ENCODE measurements at regions not wholly inside any gene's neighbourhood (a gene's known extent, or its start where the extent isn't known, plus 50 kb on each side); places are given as distances from the start of the nearest gene placed in this dataset.

DNA sequence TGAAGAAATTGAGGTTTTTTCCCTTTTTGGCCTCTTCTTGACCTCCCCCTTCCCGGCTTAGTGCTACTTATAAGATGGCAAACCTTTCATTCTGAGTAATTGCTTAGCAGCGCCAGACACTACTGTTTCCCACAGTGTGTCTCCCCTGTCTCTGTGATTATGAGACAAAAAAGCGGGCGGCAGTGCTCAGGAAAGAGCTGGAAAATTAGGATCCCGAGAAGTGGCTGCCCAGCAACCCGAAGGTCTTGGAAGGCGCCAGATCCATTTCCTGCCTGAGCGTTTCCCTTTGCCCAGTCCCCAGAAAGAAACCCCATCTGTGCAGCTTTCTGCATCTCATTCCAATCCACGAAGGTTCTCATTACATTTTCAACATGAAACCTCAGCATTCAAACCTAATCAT, 191.9 kb upstream of the APCDD1 start:
- H3K4me1 ChIP-seq = no peaks in the 10 kb centered on the region
- ChIA-PET POLR2A (no interaction called here), CTCF (no interaction called here)
- Mint-ChIP-seq H3K4me1 (ENCODE audit: low read depth, unreplicated experiment) (no peaks in the 10 kb centered on the region), H3K4me3 (ENCODE audit: unreplicated experiment) (no peak overlapping the region), H3K36me3 (ENCODE audit: insufficient read depth, unreplicated experiment) (no peaks in the 10 kb centered on the region), H3K27me3 (ENCODE audit: insufficient read depth, unreplicated experiment) (peaks cover 3% of the 10 kb centered on the region), H3K9me3 (ENCODE audit: unreplicated experiment) (no peaks in the 10 kb centered on the region), H3K27ac (ENCODE audit: unreplicated experiment) (no peak overlapping the region)
- H3K9me3 ChIP-seq = no peaks in the 10 kb centered on the region
- no peaks in the 10 kb centered on the region for H3K36me3 ChIP-seq (ENCODE audit: control insufficient read depth, insufficient read depth, low read length)
- BruUV-seq (replicated peaks) = no TSS peak
- intact Hi-C loops (cut with micrococcal nuclease; ENCODE audit: unreplicated experiment) = no loop called here
- TF ChIP-seq, protein P1, sequence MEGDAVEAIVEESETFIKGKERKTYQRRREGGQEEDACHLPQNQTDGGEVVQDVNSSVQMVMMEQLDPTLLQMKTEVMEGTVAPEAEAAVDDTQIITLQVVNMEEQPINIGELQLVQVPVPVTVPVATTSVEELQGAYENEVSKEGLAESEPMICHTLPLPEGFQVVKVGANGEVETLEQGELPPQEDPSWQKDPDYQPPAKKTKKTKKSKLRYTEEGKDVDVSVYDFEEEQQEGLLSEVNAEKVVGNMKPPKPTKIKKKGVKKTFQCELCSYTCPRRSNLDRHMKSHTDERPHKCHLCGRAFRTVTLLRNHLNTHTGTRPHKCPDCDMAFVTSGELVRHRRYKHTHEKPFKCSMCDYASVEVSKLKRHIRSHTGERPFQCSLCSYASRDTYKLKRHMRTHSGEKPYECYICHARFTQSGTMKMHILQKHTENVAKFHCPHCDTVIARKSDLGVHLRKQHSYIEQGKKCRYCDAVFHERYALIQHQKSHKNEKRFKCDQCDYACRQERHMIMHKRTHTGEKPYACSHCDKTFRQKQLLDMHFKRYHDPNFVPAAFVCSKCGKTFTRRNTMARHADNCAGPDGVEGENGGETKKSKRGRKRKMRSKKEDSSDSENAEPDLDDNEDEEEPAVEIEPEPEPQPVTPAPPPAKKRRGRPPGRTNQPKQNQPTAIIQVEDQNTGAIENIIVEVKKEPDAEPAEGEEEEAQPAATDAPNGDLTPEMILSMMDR (IDR thresholded peaks at IDR 0.05; ENCODE audit: insufficient read depth in 1 of 2, low read depth in 1 of 2, low read length in 1 of 2, severe bottlenecking in 1 of 2, unreplicated experiment in 1 of 2) = no peak
- no peak for DNase-seq
- no peak overlapping the region for H3K4me3 ChIP-seq (ENCODE audit: low read depth, low read length)
- H3K27me3 ChIP-seq (replicated peaks; ENCODE audit: control insufficient read depth, insufficient read depth, low read length) = no peaks in the 10 kb centered on the region

DNA sequence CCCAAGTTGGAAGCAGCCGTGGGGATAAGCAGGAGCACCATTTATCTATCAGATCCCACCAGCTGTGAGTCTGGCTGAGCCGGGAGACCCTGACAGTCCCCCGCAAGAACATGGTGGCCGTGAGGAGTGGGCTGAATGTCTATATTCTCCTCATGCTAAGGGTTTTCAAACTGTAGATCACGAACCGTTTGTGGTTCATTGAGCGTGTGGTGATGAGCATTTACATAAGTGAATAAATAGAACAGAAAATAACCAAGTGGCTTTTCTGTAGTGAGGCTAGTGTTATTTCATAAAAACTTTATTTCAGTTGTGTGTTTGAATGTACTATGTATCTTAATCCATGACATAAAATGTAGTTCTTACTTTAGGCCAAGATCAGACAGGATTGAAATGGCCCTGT, 190.2 kb upstream of the APCDD1 start:
- Histone ChIP-seq H3K36me3 (ENCODE audit: control insufficient read depth, insufficient read depth, low read length) (no peaks in the 10 kb centered on the region), H3K4me3 (ENCODE audit: low read depth, low read length) (no peak overlapping the region), H3K27me3 (replicated peaks; ENCODE audit: control insufficient read depth, insufficient read depth, low read length) (no peaks in the 10 kb centered on the region), H3K9me3 (no peaks in the 10 kb centered on the region), H3K4me1 (no peaks in the 10 kb centered on the region)
- no TSS peak for BruUV-seq (replicated peaks)
- CTCF ChIA-PET = no interaction called here
- no peaks in the 10 kb centered on the region for H3K4me1 Mint-ChIP-seq (ENCODE audit: low read depth, unreplicated experiment)
- peaks cover 3% of the 10 kb centered on the region for H3K27me3 Mint-ChIP-seq (ENCODE audit: insufficient read depth, unreplicated experiment)
- H3K4me3 Mint-ChIP-seq (ENCODE audit: unreplicated experiment) = no peak overlapping the region
- POLR2A ChIA-PET = no interaction called here
- no peak for DNase-seq
- no peaks in the 10 kb centered on the region for H3K36me3 Mint-ChIP-seq (ENCODE audit: insufficient read depth, unreplicated experiment)
- intact Hi-C loops (cut with micrococcal nuclease; ENCODE audit: unreplicated experiment) = no loop called here
- no peak overlapping the region for H3K27ac Mint-ChIP-seq (ENCODE audit: unreplicated experiment)
- TF ChIP-seq, protein P1 (IDR thresholded peaks at IDR 0.05; ENCODE audit: insufficient read depth in 1 of 2, low read depth in 1 of 2, low read length in 1 of 2, severe bottlenecking in 1 of 2, unreplicated experiment in 1 of 2) = no peak
- no peaks in the 10 kb centered on the region for H3K9me3 Mint-ChIP-seq (ENCODE audit: unreplicated experiment)

DNA sequence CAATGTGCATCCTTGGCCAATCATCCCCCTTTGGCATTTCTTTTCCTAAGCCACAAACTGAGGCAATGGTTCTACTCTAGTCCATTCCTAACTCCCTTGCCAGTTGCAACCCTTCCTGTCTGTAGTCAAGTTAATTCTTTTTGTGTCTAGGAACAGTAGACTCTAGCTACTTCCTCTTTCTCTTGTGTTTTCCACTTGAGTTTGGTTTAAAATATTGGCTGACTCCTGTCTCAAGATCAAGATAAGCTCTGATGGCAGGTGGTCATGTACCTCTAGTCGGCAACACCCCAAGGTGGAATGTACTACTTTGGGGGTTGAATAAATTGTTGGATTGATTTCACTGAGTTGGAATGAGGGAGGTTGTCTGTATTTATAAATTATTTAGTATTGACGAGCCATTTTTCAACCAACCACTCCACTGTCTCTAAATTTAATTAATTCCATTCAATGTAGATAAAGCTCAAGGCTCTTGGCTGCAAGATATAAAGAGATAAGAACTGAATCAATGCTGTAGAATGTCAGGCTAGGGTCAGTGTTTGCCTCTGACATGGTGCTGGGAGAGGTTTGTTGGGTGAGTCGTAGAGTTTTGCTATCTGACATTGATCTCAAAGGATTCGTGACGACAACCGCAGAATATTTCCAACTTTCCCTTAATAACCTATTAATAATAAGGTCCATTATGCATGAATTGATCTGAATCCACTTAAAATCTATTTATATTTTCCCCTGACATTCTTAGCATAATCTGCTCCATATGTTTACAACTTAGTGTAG, 188.7 kb upstream of the APCDD1 start:
- no peak for DNase-seq
- H3K27me3 ChIP-seq (replicated peaks; ENCODE audit: control insufficient read depth, insufficient read depth, low read length) = no peaks in the 10 kb centered on the region
- H3K4me3 Mint-ChIP-seq (ENCODE audit: unreplicated experiment) = no peak overlapping the region
- no peaks in the 10 kb centered on the region for H3K36me3 ChIP-seq (ENCODE audit: control insufficient read depth, insufficient read depth, low read length)
- no peaks in the 10 kb centered on the region for H3K27me3 Mint-ChIP-seq (ENCODE audit: insufficient read depth, unreplicated experiment)
- TF ChIP-seq, protein P1 (IDR thresholded peaks at IDR 0.05; ENCODE audit: insufficient read depth in 1 of 2, low read depth in 1 of 2, low read length in 1 of 2, severe bottlenecking in 1 of 2, unreplicated experiment in 1 of 2) = no peak
- intact Hi-C loops (cut with micrococcal nuclease; ENCODE audit: unreplicated experiment) = no loop called here
- H3K4me1 Mint-ChIP-seq (ENCODE audit: low read depth, unreplicated experiment) = peaks cover 8% of the 10 kb centered on the region
- POLR2A ChIA-PET = no interaction called here
- H3K4me1 ChIP-seq = no peaks in the 10 kb centered on the region
- CTCF ChIA-PET = no interaction called here
- no peak overlapping the region for H3K4me3 ChIP-seq (ENCODE audit: low read depth, low read length)
- H3K27ac Mint-ChIP-seq (ENCODE audit: unreplicated experiment) = no peak overlapping the region
- H3K9me3 Mint-ChIP-seq (ENCODE audit: unreplicated experiment) = no peaks in the 10 kb centered on the region
- BruUV-seq (replicated peaks) = no TSS peak
- H3K9me3 ChIP-seq = no peaks in the 10 kb centered on the region
- H3K36me3 Mint-ChIP-seq (ENCODE audit: insufficient read depth, unreplicated experiment) = no peaks in the 10 kb centered on the region
